ENCODE measurements at regions not wholly inside any gene's neighbourhood (a gene's known extent, or its start where the extent isn't known, plus 50 kb on each side); places are given as distances from the start of the nearest gene placed in this dataset.

- no peak for TF ChIP-seq CHD1 (IDR thresholded peaks at IDR 0.05; ENCODE audit: low read depth, low read length)
- TF ChIP-seq SRF (IDR thresholded peaks at IDR 0.05; ENCODE audit: low read depth, low read length): no peak
- TF ChIP-seq RXRA (IDR thresholded peaks at IDR 0.05; ENCODE audit: insufficient read depth, low read depth, low read length): no peak
- no peak for TF ChIP-seq SAP30 (IDR thresholded peaks at IDR 0.05; ENCODE audit: insufficient read depth, insufficient replicate concordance, low read length)
- no peak for TF ChIP-seq EZH2 (IDR thresholded peaks at IDR 0.05; ENCODE audit: low read depth, low read length, severe bottlenecking)
- TF ChIP-seq KDM1A (IDR thresholded peaks at IDR 0.05; ENCODE audit: borderline replicate concordance, low read length): no peak
- TF ChIP-seq HDAC2 (IDR thresholded peaks at IDR 0.05; ENCODE audit: borderline replicate concordance in 1 of 2, low read depth in 2 of 2, low read length in 2 of 2): no peak
- TF ChIP-seq CHD2 (IDR thresholded peaks at IDR 0.05; ENCODE audit: low read length): no peak
- no peak for TF ChIP-seq RNF2 (IDR thresholded peaks at IDR 0.05; ENCODE audit: borderline replicate concordance, low read depth, low read length, missing control alignments, poor library complexity, severe bottlenecking)
- TF ChIP-seq CREB1 (IDR thresholded peaks at IDR 0.05): no peak
- TF ChIP-seq RFX5 (IDR thresholded peaks at IDR 0.05; ENCODE audit: borderline replicate concordance, low read depth, low read length): no peak
- TF ChIP-seq RAD21 (IDR thresholded peaks at IDR 0.05 in 1 of 2, conservative IDR thresholded peaks at IDR 0.05 in 1 of 2; ENCODE audit: low read depth in 2 of 2, low read length in 2 of 2): no peak
- Histone ChIP-seq H3K23ac (ENCODE audit: insufficient read length) (no peak overlapping the region), H4K8ac (ENCODE audit: extremely low read depth, insufficient read depth, low read length) (no peak overlapping the region), H3K4me3 (ENCODE audit: extremely low read depth in 1 of 4, insufficient read depth in 2 of 4, low read depth in 3 of 4, low read length in 4 of 4) (no peak overlapping the region), H3K9ac (replicated peaks in 1 of 4; ENCODE audit: extremely low read depth in 1 of 4, low read depth in 3 of 4, low read length in 3 of 4) (no peak overlapping the region), H2BK120ac (replicated peaks; ENCODE audit: low read depth, low read length) (no peak overlapping the region), H3K9me3 (ENCODE audit: insufficient read depth in 2 of 2, low read depth in 1 of 2, low read length in 1 of 2) (peaks cover 0 to 4% of the 10 kb centered on the region in 2 experiments; a peak in 2 of 4 replicates), H3K79me2 (ENCODE audit: control insufficient read depth in 1 of 2, insufficient read depth in 2 of 2, low read length in 2 of 2) (peaks cover 0 to 4% of the 10 kb centered on the region in 2 experiments; a peak in 2 of 4 replicates), H3K27ac (ENCODE audit: low read depth, low read length) (no peak overlapping the region), H3K23me2 (ENCODE audit: low read depth, low read length) (no peaks in the 10 kb centered on the region), H3K36me3 (ENCODE audit: control insufficient read depth in 2 of 4, insufficient read depth in 4 of 4, low read length in 3 of 4) (no peaks in the 10 kb centered on the region), H3K4me2 (ENCODE audit: insufficient read depth in 1 of 2, low read depth in 2 of 2, low read length in 2 of 2) (no peak overlapping the region), H4K5ac (ENCODE audit: insufficient read length, low read depth, low read length) (no peak overlapping the region), H3K56ac (replicated peaks; ENCODE audit: insufficient read length, low read depth, low read length) (no peak overlapping the region), H2AFZ (ENCODE audit: low read length) (no peak overlapping the region), H3K27me3 (replicated peaks in 1 of 4; ENCODE audit: control insufficient read depth in 3 of 4, extremely low read depth in 1 of 4, insufficient read depth in 3 of 4, low read length in 3 of 4) (no peaks in the 10 kb centered on the region; a peak in 3 of 7 replicates), H3K18ac (ENCODE audit: extremely low read depth, low read length) (no peak overlapping the region), H3K14ac (ENCODE audit: insufficient read length) (no peak overlapping the region), H2BK12ac (ENCODE audit: low read depth, low read length) (no peak overlapping the region), H4K20me1 (replicated peaks in 1 of 2; ENCODE audit: control insufficient read depth in 1 of 2, insufficient read depth in 2 of 2, low read length in 2 of 2) (peaks cover 0 to 8% of the 10 kb centered on the region in 2 experiments), H3K4me1 (replicated peaks in 1 of 4; ENCODE audit: control insufficient read depth in 3 of 4, insufficient read depth in 4 of 4, low read length in 3 of 4) (peaks cover 2 to 9% (median 6%) of the 10 kb centered on the region in 4 experiments; a peak in 3 of 7 replicates), H2BK5ac (ENCODE audit: low read depth, low read length) (no peak overlapping the region), H4K91ac (replicated peaks; ENCODE audit: insufficient read length, low read length) (no peak overlapping the region), H3K4ac (replicated peaks; ENCODE audit: insufficient read length, low read depth, low read length) (no peak overlapping the region), H2AK5ac (ENCODE audit: low read depth, low read length) (no peak overlapping the region), H2BK20ac (ENCODE audit: low read length) (no peak overlapping the region), H2BK15ac (ENCODE audit: low read length) (no peak overlapping the region), H3K79me1 (ENCODE audit: low read depth, low read length) (peaks cover 4% of the 10 kb centered on the region)
- DNase-seq (ENCODE audit: low read depth in 1 of 2, low spot score in 2 of 2) (no peak), FAIRE-seq (no peak)
- CTCF ChIA-PET (ENCODE audit: partially characterized antibody): interaction anchor here (0.7 to 1.0 kb wide), 2 partner anchors 362 to 499 kb away, joined by 3 to 5 read pairs; no protein-coding TSS in a partner anchor
- POLR2A ChIA-PET (ENCODE audit: partially characterized antibody): no interaction called here
- WGBS, 2 experiments (ENCODE audit: extremely low coverage in 1 of 2, insufficient coverage in 1 of 2, insufficient read length in 1 of 2, insufficient replicate concordance in 2 of 2, low coverage in 1 of 2, low lambda C conversion rate in 2 of 2, missing lambda C conversion rate in 1 of 2): 68% methylated on average over 15 of the region's 15 CpGs; no CpG with 5 or more reads in 1 of the 2 experiments
These were observed 93.8 kb upstream of the SOX1 start for GRCh38 chr13:111973186-111973585.
